Vagina (tissue), 2 donors: ENCODE measurements at regions not wholly inside any gene's neighbourhood (a gene's known extent, or its start where the extent isn't known, plus 50 kb on each side); places are given as distances from the start of the nearest gene placed in this dataset.

ENCODE experiments used
- POLR2AphosphoS5 ChIP-seq, 2 donors: sonication (generic); formaldehyde crosslinking; IDR thresholded peaks; one replicate each; pipeline ENCODE4 v1.9.0; 2017; ENCODE audit warnings: antibody characterized with exemption in 2 of 2, mild to moderate bottlenecking in 2 of 2, low read depth in 1 of 2; ENCODE audit not compliant: insufficient read depth in 1 of 2
- TF ChIP-seq, protein P1 (sequence below), 3 experiments: fragments of 450-650 bp in 2 of 3; fragments of 200-600 bp in 1 of 3; sonication (generic) in 1 of 3; IDR thresholded peaks; one replicate each; pipeline ENCODE4 v1.5.1; 2017 to 2019; ENCODE audit warnings: antibody characterized with exemption in 3 of 3, mild to moderate bottlenecking in 2 of 3, moderate library complexity in 2 of 3

DNA sequence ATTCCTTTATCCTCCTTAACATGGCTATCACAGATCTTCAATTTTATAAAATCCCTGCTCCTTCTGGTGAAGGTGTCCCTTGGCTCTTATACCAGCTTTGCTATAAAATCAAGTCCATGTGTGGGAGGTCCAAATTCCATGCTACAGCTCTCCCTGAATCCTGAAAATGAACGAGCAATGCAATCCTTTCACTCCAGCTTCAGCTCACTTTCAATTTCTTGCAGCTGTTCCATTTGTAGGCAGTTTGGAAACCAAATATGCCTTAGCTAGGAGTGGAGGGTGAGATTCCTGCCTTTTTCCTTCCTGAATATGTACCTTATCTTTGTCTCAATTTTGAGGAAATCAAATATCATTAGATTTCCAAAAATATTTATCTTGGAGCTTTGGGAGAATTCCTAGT lies 402.6 kb downstream of the TTLL7 start:
- TF ChIP-seq, protein P1, sequence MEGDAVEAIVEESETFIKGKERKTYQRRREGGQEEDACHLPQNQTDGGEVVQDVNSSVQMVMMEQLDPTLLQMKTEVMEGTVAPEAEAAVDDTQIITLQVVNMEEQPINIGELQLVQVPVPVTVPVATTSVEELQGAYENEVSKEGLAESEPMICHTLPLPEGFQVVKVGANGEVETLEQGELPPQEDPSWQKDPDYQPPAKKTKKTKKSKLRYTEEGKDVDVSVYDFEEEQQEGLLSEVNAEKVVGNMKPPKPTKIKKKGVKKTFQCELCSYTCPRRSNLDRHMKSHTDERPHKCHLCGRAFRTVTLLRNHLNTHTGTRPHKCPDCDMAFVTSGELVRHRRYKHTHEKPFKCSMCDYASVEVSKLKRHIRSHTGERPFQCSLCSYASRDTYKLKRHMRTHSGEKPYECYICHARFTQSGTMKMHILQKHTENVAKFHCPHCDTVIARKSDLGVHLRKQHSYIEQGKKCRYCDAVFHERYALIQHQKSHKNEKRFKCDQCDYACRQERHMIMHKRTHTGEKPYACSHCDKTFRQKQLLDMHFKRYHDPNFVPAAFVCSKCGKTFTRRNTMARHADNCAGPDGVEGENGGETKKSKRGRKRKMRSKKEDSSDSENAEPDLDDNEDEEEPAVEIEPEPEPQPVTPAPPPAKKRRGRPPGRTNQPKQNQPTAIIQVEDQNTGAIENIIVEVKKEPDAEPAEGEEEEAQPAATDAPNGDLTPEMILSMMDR (IDR thresholded peaks at IDR 0.05), result no peak
- no peak for TF ChIP-seq POLR2AphosphoS5 (IDR thresholded peaks at IDR 0.05; ENCODE audit: insufficient read depth in 1 of 2, low read depth in 1 of 2)
